HL-60 (cell line): ENCODE measurements at regions not wholly inside any gene's neighbourhood (a gene's known extent, or its start where the extent isn't known, plus 50 kb on each side); places are given as distances from the start of the nearest gene placed in this dataset.

Experiments
- DNase-seq, 2 experiments: peaks; one replicate each; pipeline ENCODE4 v3.0.0-alpha.2; 2010 to 2020; ENCODE audit warnings: low read depth in 1 of 2, low spot score in 1 of 2
- H3K27ac ChIP-seq: fragments of 250-450 bp; sonication (Bioruptor Pico); replicated peaks from 2 replicates; pipeline ENCODE4 v1.5.1; 2020; ENCODE audit warnings: mild to moderate bottlenecking, moderate library complexity
- H3K27me3 ChIP-seq: fragments of 250-450 bp; sonication (Bioruptor Pico); 2 replicates; pipeline ENCODE4 v1.5.1; 2021; ENCODE audit warnings: mild to moderate bottlenecking, moderate library complexity; ENCODE audit not compliant: insufficient read depth, poor library complexity, severe bottlenecking
- H3K4me3 ChIP-seq: replicated peaks from 2 replicates; pipeline ENCODE4 v1.5.1; 2011; ENCODE audit warnings: mild to moderate bottlenecking, control low read depth, low read length; ENCODE audit not compliant: insufficient read depth
- CTCF ChIP-seq: IDR thresholded peaks from one replicate; pipeline ENCODE4 v1.5.1; 2011; ENCODE audit warnings: low read length, control low read depth, inconsistent platforms; ENCODE audit not compliant: insufficient read depth
- GABPA ChIP-seq: IDR thresholded peaks from 2 replicates; pipeline ENCODE4 v1.6.1; 2012; ENCODE audit warnings: low read depth
- POLR2AphosphoS5 ChIP-seq: IDR thresholded peaks from 2 replicates; pipeline ENCODE4 v1.6.1; 2012; ENCODE audit warnings: low read depth
- REST ChIP-seq: IDR thresholded peaks from 2 replicates; pipeline ENCODE4 v1.6.1; 2012; ENCODE audit warnings: low read depth; ENCODE audit not compliant: insufficient replicate concordance
- SPI1 ChIP-seq: IDR thresholded peaks from 2 replicates; pipeline ENCODE4 v1.6.1; 2012; ENCODE audit warnings: low read depth, mild to moderate bottlenecking, borderline replicate concordance

GRCh38 chr7:51693258-51693657 is 376.6 kb upstream of the COBL start:
- no peak overlapping the region for H3K4me3 ChIP-seq
- TF ChIP-seq SPI1 (no peak), POLR2AphosphoS5 (no peak), CTCF (no peak), GABPA (no peak), REST (no peak)
- no peak for DNase-seq
- no peak overlapping the region for H3K27ac ChIP-seq
- H3K27me3 ChIP-seq = no peaks in the 10 kb centered on the region

DNA sequence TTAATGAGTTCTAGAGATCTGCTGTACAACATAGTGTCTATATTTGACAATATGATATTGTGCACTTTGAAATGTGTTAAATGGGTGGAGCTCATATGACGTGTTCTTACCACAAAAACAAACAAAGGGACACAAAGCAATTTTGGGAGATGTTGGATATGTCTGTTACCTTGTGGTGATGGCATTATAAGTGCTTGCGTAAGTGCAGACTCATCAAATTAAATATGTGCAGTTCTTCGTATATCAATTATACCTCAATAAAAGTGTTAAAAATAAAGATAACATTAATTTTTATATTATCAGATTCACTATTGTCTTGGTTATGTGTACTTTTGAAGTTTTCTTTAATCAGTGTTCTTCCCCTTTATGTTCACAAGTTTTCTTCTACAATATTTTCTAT is 372.9 kb upstream of the COBL start:
- TF ChIP-seq GABPA (no peak), REST (no peak), CTCF (no peak), SPI1 (no peak), POLR2AphosphoS5 (no peak)
- Histone ChIP-seq H3K27me3 (no peaks in the 10 kb centered on the region), H3K27ac (no peak overlapping the region), H3K4me3 (no peak overlapping the region)
- DNase-seq = no peak

- TF ChIP-seq REST (no peak), POLR2AphosphoS5 (no peak), GABPA (no peak), SPI1 (no peak), CTCF (no peak)
- no peak for DNase-seq
Observed at GRCh38 chr7:51685794-51686193, 369.2 kb upstream of the COBL start.

More at GRCh38 chr7:51685794-51686193, 369.2 kb upstream of the COBL start:
- Histone ChIP-seq H3K27me3 (no peaks in the 10 kb centered on the region), H3K4me3 (no peak overlapping the region), H3K27ac (no peak overlapping the region)
